Mesothelial cell of epicardium (in vitro differentiated cells): ENCODE measurements at regions not wholly inside any gene's neighbourhood (a gene's known extent, or its start where the extent isn't known, plus 50 kb on each side); places are given as distances from the start of the nearest gene placed in this dataset.
"Not testable (repeated sequence)": the region's sequence is repeated elsewhere in the genome, so short reads cannot be mapped to it uniquely, and the experiment has no call there.

Source experiments
- DNase-seq, 2 experiments: peaks; one replicate each; pipeline ENCODE4 v3.0.0; 2021; ENCODE audit warnings: low spot score in 2 of 2; ENCODE audit not compliant: unreplicated experiment in 2 of 2
- H3K27ac Mint-ChIP-seq: 2 replicates; pipeline ENCODE4 v1.8.0; 2021; ENCODE audit warnings: mixed read lengths
- H3K27me3 Mint-ChIP-seq: 2 replicates; pipeline ENCODE4 v1.8.0; 2021; ENCODE audit warnings: low read depth, mixed read lengths
- H3K36me3 Mint-ChIP-seq: 2 replicates; pipeline ENCODE4 v1.8.0; 2021; ENCODE audit warnings: mixed read lengths
- H3K4me1 Mint-ChIP-seq: 2 replicates; pipeline ENCODE4 v1.8.0; 2021; ENCODE audit warnings: mixed read lengths
- H3K4me3 Mint-ChIP-seq: 2 replicates; pipeline ENCODE4 v1.8.0; 2021; ENCODE audit warnings: mild to moderate bottlenecking, moderate library complexity, mixed read lengths
- H3K9me3 Mint-ChIP-seq: 2 replicates; pipeline ENCODE4 v1.8.0; 2021; ENCODE audit warnings: mixed read lengths
- CTCF ChIP-seq: fragments of 200-600 bp; sonication (generic); IDR thresholded peaks from one replicate; pipeline ENCODE4 v1.5.0; 2021; ENCODE audit warnings: antibody characterized with exemption; ENCODE audit not compliant: unreplicated experiment

DNA sequence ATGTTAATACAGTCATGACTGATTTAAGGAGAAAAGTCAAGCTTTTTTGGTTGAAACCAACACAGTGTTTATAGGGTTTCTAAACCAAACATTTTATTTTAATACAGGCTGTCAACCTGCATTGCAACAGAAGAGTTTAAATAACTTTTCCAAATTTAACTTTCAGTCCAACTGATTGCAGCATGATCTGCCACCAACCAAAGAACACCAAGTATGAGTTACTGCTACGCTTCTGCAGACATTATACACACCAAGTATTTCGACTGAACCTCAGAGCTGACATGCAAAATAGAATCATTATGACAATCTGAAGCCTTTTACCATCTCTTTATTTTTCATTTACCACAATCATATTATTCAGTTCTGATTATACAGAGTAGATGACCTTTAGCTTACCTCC lies 151.2 kb upstream of the DST start:
- Mint-ChIP-seq H3K36me3 (no peaks in the 10 kb centered on the region), H3K9me3 (no peaks in the 10 kb centered on the region), H3K4me3 (no peak overlapping the region), H3K4me1 (peaks cover 27% of the 10 kb centered on the region), H3K27ac (no peak overlapping the region), H3K27me3 (no peaks in the 10 kb centered on the region)
- no peak for DNase-seq
- TF ChIP-seq CTCF, result no peak

DNA sequence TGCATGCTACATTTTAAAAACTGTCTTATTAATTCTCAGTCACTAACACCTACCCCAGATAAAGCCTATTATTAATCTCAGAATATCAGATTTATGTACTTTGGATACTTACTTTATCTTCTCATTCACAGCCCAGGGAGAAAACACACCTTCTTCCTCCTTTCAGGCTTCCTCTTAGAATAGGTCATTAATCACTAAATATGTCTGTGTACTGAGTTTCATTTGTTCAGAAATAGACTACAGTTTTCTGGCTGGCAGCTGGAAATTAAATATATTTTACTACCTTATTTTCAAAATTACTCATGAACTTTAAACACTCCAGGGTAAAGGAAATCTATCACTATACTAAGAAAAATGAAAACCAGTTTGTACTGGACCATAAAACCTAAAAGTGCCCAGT lies 147.7 kb upstream of the DST start:
- no peaks in the 10 kb centered on the region for H3K27me3 Mint-ChIP-seq
- H3K36me3 Mint-ChIP-seq, result peaks cover 4% of the 10 kb centered on the region
- H3K4me1 Mint-ChIP-seq, result peaks cover 18% of the 10 kb centered on the region
- H3K4me3 Mint-ChIP-seq, result no peak overlapping the region
- no peak for DNase-seq
- peak overlapping the region; percentile 7 for H3K27ac Mint-ChIP-seq
- no peak for TF ChIP-seq CTCF
- peaks cover 4% of the 10 kb centered on the region for H3K9me3 Mint-ChIP-seq

DNA sequence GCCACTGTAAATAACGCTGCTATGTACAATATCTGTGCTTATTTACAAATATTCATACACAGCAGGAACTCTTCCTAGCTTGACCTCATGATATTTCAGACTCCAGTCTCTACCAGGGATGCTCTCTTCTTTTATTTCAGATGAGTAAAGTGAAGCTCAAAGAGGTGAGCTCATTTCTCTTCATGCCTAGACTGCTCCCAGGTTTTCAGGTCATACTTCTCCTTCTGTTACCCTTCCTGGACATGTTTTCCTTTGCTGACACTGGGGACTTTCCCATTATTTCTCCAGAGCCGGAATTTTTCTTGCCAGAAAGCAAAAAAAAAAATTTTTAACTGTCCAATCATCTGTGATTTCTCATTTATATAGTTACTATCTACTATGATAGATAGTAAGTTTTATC lies 147.2 kb upstream of the DST start:
- Mint-ChIP-seq H3K36me3 (peaks cover 4% of the 10 kb centered on the region), H3K27me3 (no peaks in the 10 kb centered on the region), H3K9me3 (peaks cover 4% of the 10 kb centered on the region), H3K4me3 (no peak overlapping the region), H3K27ac (no peak overlapping the region), H3K4me1 (peaks cover 13% of the 10 kb centered on the region)
- DNase-seq, result no peak
- no peak for TF ChIP-seq CTCF

DNA sequence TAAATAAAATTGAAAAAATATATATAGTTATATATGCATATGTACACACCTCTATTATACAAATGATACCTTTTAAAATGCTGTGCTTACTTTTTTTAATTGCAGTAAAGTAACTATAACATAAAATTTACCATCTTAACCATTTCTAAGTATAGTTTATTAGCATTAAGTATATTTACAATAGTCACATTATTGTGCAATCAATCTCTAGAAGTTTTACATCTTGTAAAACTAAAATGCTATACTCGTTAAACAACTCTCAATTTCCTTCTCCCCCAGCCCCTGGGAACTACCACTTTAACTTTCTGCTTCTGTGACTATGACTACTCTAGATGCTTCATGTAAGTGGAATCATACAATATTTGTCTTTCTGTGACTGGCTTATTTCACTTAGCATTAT lies 146.7 kb upstream of the DST start:
- H3K4me3 Mint-ChIP-seq, result no peak overlapping the region
- DNase-seq, result no peak
- peaks cover 6% of the 10 kb centered on the region for H3K36me3 Mint-ChIP-seq
- H3K4me1 Mint-ChIP-seq, result peaks cover 9% of the 10 kb centered on the region
- no peak overlapping the region for H3K27ac Mint-ChIP-seq
- no peak for TF ChIP-seq CTCF
- H3K27me3 Mint-ChIP-seq, result no peaks in the 10 kb centered on the region
- H3K9me3 Mint-ChIP-seq, result peaks cover 6% of the 10 kb centered on the region

- TF ChIP-seq CTCF, result no peak
- Mint-ChIP-seq H3K4me3 (no peak overlapping the region), H3K27me3 (no peaks in the 10 kb centered on the region), H3K4me1 (peaks cover 9% of the 10 kb centered on the region), H3K27ac (no peak overlapping the region), H3K36me3 (peaks cover 13% of the 10 kb centered on the region), H3K9me3 (peaks cover 17% of the 10 kb centered on the region)
- DNase-seq, result no peak
These were observed 144.5 kb upstream of the DST start for GRCh38 chr6:56787209-56787608.

- H3K27ac Mint-ChIP-seq, result no peak overlapping the region
- H3K4me1 Mint-ChIP-seq, result peaks cover 9% of the 10 kb centered on the region
- H3K36me3 Mint-ChIP-seq, result peaks cover 13% of the 10 kb centered on the region
- no peak for TF ChIP-seq CTCF
- DNase-seq, result no peak
- no peak overlapping the region for H3K4me3 Mint-ChIP-seq
- peaks cover 17% of the 10 kb centered on the region for H3K9me3 Mint-ChIP-seq
- no peaks in the 10 kb centered on the region for H3K27me3 Mint-ChIP-seq
These were observed 143.6 kb upstream of the DST start for GRCh38 chr6:56786256-56786655.

DNA sequence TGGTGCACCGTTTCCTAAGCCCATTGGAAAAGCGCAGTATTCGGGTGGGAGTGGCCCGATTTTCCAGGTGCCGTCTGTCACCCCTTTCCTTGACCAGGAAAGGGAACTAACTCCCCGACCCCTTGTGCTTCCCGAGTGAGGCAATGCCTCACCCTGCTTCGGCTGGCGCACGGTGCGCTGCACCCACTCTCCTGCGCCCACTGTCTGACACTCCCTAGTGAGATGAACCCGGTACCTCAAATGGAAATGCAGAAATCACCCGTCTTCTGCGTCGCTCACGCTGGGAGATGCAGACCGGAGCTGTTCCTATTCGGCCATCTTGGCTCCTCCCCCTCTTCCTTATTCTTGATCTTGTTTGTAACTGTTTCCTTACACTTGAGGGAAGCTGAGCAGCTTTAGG lies 142.8 kb upstream of the DST start:
- not testable (repeated sequence) for H3K4me1 Mint-ChIP-seq, H3K27me3 Mint-ChIP-seq, DNase-seq
- H3K9me3 Mint-ChIP-seq, result peaks cover 20% of the 10 kb centered on the region
- H3K36me3 Mint-ChIP-seq, result peaks cover 15% of the 10 kb centered on the region
- H3K27ac Mint-ChIP-seq, result peak overlapping the region; percentile 68
- peak overlapping the region; percentile 70 for H3K4me3 Mint-ChIP-seq

- H3K9me3 Mint-ChIP-seq, result peaks cover 20% of the 10 kb centered on the region
- not testable (repeated sequence) for H3K27me3 Mint-ChIP-seq, H3K4me3 Mint-ChIP-seq, H3K27ac Mint-ChIP-seq, DNase-seq, H3K4me1 Mint-ChIP-seq
- H3K36me3 Mint-ChIP-seq, result peaks cover 13% of the 10 kb centered on the region
These were observed 137.4 kb upstream of the DST start for GRCh38 chr6:56780109-56780508.

DNA sequence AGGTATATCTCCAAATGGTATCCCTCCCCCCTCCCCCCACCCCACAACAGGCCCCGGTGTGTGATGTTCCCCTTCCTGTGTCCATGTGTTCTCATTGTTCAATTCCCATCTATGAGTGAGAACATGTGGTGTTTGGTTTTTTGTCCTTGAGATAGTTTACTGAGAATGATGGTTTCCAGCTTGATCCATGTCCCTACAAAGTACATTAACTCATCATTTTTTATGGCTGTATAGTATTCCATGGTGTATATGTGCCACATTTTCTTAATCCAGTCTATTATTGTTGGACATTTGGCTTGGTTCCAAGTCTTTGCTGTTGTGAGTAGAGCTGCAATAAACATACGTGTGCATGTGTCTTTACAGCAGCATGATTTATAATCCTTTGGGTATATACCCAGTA lies 135.8 kb upstream of the DST start:
- H3K36me3 Mint-ChIP-seq, H3K27me3 Mint-ChIP-seq, H3K27ac Mint-ChIP-seq, H3K4me1 Mint-ChIP-seq, H3K4me3 Mint-ChIP-seq, DNase-seq: not testable (repeated sequence)
- H3K9me3 Mint-ChIP-seq, result peaks cover 10% of the 10 kb centered on the region
